ENCODE measurements at regions not wholly inside any gene's neighbourhood (a gene's known extent, or its start where the extent isn't known, plus 50 kb on each side); places are given as distances from the start of the nearest gene placed in this dataset.
A peak's percentile ranks its signal among the peaks of the same experiment; 100 is the strongest.

- TF ChIP-seq CTCF (conservative IDR thresholded peaks at IDR 0.05; ENCODE audit: low read length) (peak; percentile 49), EZH2phosphoT487 (IDR thresholded peaks at IDR 0.05; ENCODE audit: borderline replicate concordance, low read depth, low read length) (no peak)
Observed at GRCh38 chr1:88552226-88552625, 131.8 kb upstream of the PKN2 start.

Data from OCI-LY7 (cell line).